Vagina (tissue), 2 donors: ENCODE measurements at regions not wholly inside any gene's neighbourhood (a gene's known extent, or its start where the extent isn't known, plus 50 kb on each side); places are given as distances from the start of the nearest gene placed in this dataset.

Source experiments
- CTCF ChIP-seq, 3 experiments: fragments of 450-650 bp in 2 of 3; fragments of 200-600 bp in 1 of 3; sonication (generic) in 1 of 3; IDR thresholded peaks; one replicate each; pipeline ENCODE4 v1.5.1; 2017 to 2019; ENCODE audit warnings: antibody characterized with exemption in 3 of 3, mild to moderate bottlenecking in 2 of 3, moderate library complexity in 2 of 3
- POLR2A ChIP-seq, 2 donors: fragments of 450-650 bp; IDR thresholded peaks; one replicate each; pipeline ENCODE4 v1.6.1; 2017; ENCODE audit warnings: antibody characterized with exemption in 2 of 2, mild to moderate bottlenecking in 2 of 2, moderate library complexity in 2 of 2

GRCh38 chr5:107010060-107010459 is 660.7 kb downstream of the EFNA5 start:
- TF ChIP-seq CTCF (IDR thresholded peaks at IDR 0.05) (no peak), POLR2A (IDR thresholded peaks at IDR 0.05) (no peak)
